Kidney (tissue), 13 donors: ENCODE measurements at regions not wholly inside any gene's neighbourhood (a gene's known extent, or its start where the extent isn't known, plus 50 kb on each side); places are given as distances from the start of the nearest gene placed in this dataset.
"Not testable (repeated sequence)": the region's sequence is repeated elsewhere in the genome, so short reads cannot be mapped to it uniquely, and the experiment has no call there.

Experiments used
- DNase-seq, 5 donors: peaks; one replicate each; pipeline ENCODE4 v3.0.0-alpha.2; 2013 to 2020
- FAIRE-seq: peaks from 2 replicates; lab custom pipeline; 2012; peaks lifted over from hg19 to GRCh38; lab: Jason Lieb, UNC
- H3K27ac ChIP-seq, 2 donors: one replicate each; pipeline ENCODE4 v1.7.0; 2013; ENCODE audit warnings: low read depth in 2 of 2, low read length in 2 of 2, inconsistent platforms in 1 of 2
- H3K27me3 ChIP-seq: one replicate; pipeline ENCODE4 v1.7.1; 2013; ENCODE audit warnings: low read length, inconsistent platforms; ENCODE audit not compliant: control insufficient read depth, insufficient read depth
- H3K36me3 ChIP-seq, 3 donors: one replicate each; pipeline versions ENCODE4 v1.7.0 to v1.7.1; 2013; ENCODE audit warnings: low read length in 3 of 3, control low read depth in 1 of 3, inconsistent platforms in 1 of 3; ENCODE audit not compliant: insufficient read depth in 3 of 3, control insufficient read depth in 2 of 3
- H3K4me1 ChIP-seq, 3 donors: one replicate each; pipeline versions ENCODE4 v1.7.0 to v1.7.1; 2013; ENCODE audit warnings: low read length in 3 of 3, inconsistent platforms in 1 of 3, low read depth in 1 of 3; ENCODE audit not compliant: control insufficient read depth in 2 of 3, insufficient read depth in 2 of 3
- H3K4me3 ChIP-seq, 3 donors: one replicate each; pipeline versions ENCODE4 v1.7.0 to v1.8.1; 2013; ENCODE audit warnings: low read length in 3 of 3, control low read depth in 1 of 3, inconsistent platforms in 1 of 3
- H3K9ac ChIP-seq, 3 donors: one replicate each; pipeline versions ENCODE4 v1.7.0 to v1.7.1; 2013; ENCODE audit warnings: low read length in 3 of 3, control low read depth in 1 of 3, inconsistent platforms in 1 of 3
- H3K9me3 ChIP-seq, 3 donors: one replicate each; pipeline versions ENCODE4 v1.7.0 to v1.7.1; 2013; ENCODE audit warnings: low read length in 3 of 3, control low read depth in 1 of 3, inconsistent platforms in 1 of 3; ENCODE audit not compliant: control insufficient read depth in 2 of 3, insufficient read depth in 1 of 3
- CTCF ChIP-seq: IDR thresholded peaks from 3 replicates; pipeline ENCODE4 v1.5.1; 2012; ENCODE audit warnings: mild to moderate bottlenecking, moderate library complexity, borderline replicate concordance; ENCODE audit not compliant: insufficient read depth; ENCODE audit errors: extremely low read depth
- intact Hi-C: fragments of 100-400 bp; cut with DNase I; formaldehyde crosslinking; loops from one replicate; pipeline ENCODE4 v1.11.1; 2022
- donor health status: control.
- donor health status: control.
- donor health status: control.
- donor health status: control.
- donor health status: control.
- donor health status: DM: yes; HTN: yes; CAD: no.
- donor health status: Normal renal cell carcinoma (clear cell type).

- Histone ChIP-seq H3K9me3 (no peaks in the 10 kb centered on the region), H3K36me3 (no peaks in the 10 kb centered on the region), H3K4me3 (no peak overlapping the region), H3K4me1 (peaks cover 3 to 21% (median 7%) of the 10 kb centered on the region in 3 donors), H3K27ac (no peak overlapping the region), H3K27me3 (no peaks in the 10 kb centered on the region), H3K9ac (no peak overlapping the region)
- DNase-seq (no peak), FAIRE-seq (no peak)
- no peak for TF ChIP-seq CTCF
- intact Hi-C loops: no loop called here
These were observed 358.4 kb upstream of the RPS23 start for GRCh38 chr5:82636591-82636990.

GRCh38 chr5:82635561-82636288 lies 357.6 kb upstream of the RPS23 start:
- Histone ChIP-seq H3K27me3 (no peaks in the 10 kb centered on the region), H3K9ac (no peak overlapping the region), H3K9me3 (no peaks in the 10 kb centered on the region), H3K27ac (no peak overlapping the region), H3K36me3 (no peaks in the 10 kb centered on the region), H3K4me1 (peaks cover 0 to 15% (median 4%) of the 10 kb centered on the region in 3 donors), H3K4me3 (no peak overlapping the region)
- DNase-seq: peak in 4 of 5 donors; percentile 45 to 80 (median 66)
- TF ChIP-seq CTCF: no peak
- no peak for FAIRE-seq
- intact Hi-C loops: no loop called here

GRCh38 chr5:82628364-82628910 lies 350.3 kb upstream of the RPS23 start:
- Histone ChIP-seq H3K27ac (no peak overlapping the region), H3K9me3 (no peaks in the 10 kb centered on the region), H3K9ac (no peak overlapping the region), H3K27me3 (no peaks in the 10 kb centered on the region), H3K36me3 (no peaks in the 10 kb centered on the region), H3K4me3 (no peak overlapping the region), H3K4me1 (peaks cover 0 to 4% (median 0%) of the 10 kb centered on the region in 3 donors)
- DNase-seq (no peak), FAIRE-seq (no peak)
- TF ChIP-seq CTCF: no peak
- intact Hi-C loops: no loop called here

GRCh38 chr5:82626905-82627591 lies 348.9 kb upstream of the RPS23 start:
- H3K9me3 ChIP-seq, H3K4me3 ChIP-seq, H3K9ac ChIP-seq, DNase-seq, intact Hi-C loops, H3K4me1 ChIP-seq, H3K27ac ChIP-seq, H3K36me3 ChIP-seq, H3K27me3 ChIP-seq, FAIRE-seq: not testable (repeated sequence)

- H3K27ac ChIP-seq, H3K36me3 ChIP-seq, intact Hi-C loops, H3K4me1 ChIP-seq, H3K9ac ChIP-seq, DNase-seq, FAIRE-seq, H3K9me3 ChIP-seq, H3K27me3 ChIP-seq, H3K4me3 ChIP-seq: not testable (repeated sequence)
These were observed 347.9 kb upstream of the RPS23 start for GRCh38 chr5:82626012-82626411.
